Sigmoid colon (tissue), 6 donors: ENCODE measurements at regions not wholly inside any gene's neighbourhood (a gene's known extent, or its start where the extent isn't known, plus 50 kb on each side); places are given as distances from the start of the nearest gene placed in this dataset.
A peak's percentile ranks its signal among the peaks of the same experiment; 100 is the strongest.

ENCODE experiments used
- DNase-seq: peaks from one replicate; pipeline ENCODE4 v3.0.0-alpha.2; 2019
- H3K27ac ChIP-seq, 4 donors: fragments of 200-600 bp; sonication (generic); one replicate each; pipeline ENCODE4 v1.5.1; 2016 to 2019; ENCODE audit warnings: mild to moderate bottlenecking in 1 of 4
- H3K27me3 ChIP-seq, 3 donors: fragments of 200-600 bp; sonication (generic); one replicate each; pipeline ENCODE4 v1.5.1; 2019; ENCODE audit warnings: mild to moderate bottlenecking in 1 of 3
- H3K36me3 ChIP-seq, 4 donors: fragments of 200-600 bp; sonication (generic); one replicate each; pipeline ENCODE4 v1.5.1; 2016 to 2019
- H3K4me1 ChIP-seq, 4 donors: fragments of 200-600 bp; sonication (generic); one replicate each; pipeline ENCODE4 v1.5.1; 2017 to 2019
- H3K4me3 ChIP-seq, 4 donors: fragments of 200-600 bp; sonication (generic); one replicate each; pipeline ENCODE4 v1.5.1; 2017 to 2019; ENCODE audit warnings: mild to moderate bottlenecking in 2 of 4, moderate library complexity in 1 of 4
- H3K9me3 ChIP-seq, 4 donors: fragments of 200-600 bp in 3 of 4; sonication (generic) in 3 of 4; one replicate each; pipeline versions ENCODE4 v1.5.1 to v1.6.1; 2013 to 2019
- CTCF ChIP-seq, 4 experiments: fragments of 450-650 bp in 3 of 4; fragments of 200-600 bp in 1 of 4; IDR thresholded peaks; one replicate each; pipeline ENCODE4 v1.5.1; 2016 to 2019; ENCODE audit warnings: antibody characterized with exemption in 4 of 4, mild to moderate bottlenecking in 3 of 4, moderate library complexity in 2 of 4
- EP300 ChIP-seq, 4 donors: sonication (generic); formaldehyde crosslinking; IDR thresholded peaks; one replicate each; pipeline ENCODE4 v1.6.1; 2017; ENCODE audit warnings: antibody characterized with exemption in 4 of 4
- POLR2A ChIP-seq, 2 donors: fragments of 450-650 bp; IDR thresholded peaks; one replicate each; pipeline ENCODE4 v1.6.1; 2016; ENCODE audit warnings: antibody characterized with exemption in 2 of 2, mild to moderate bottlenecking in 2 of 2, moderate library complexity in 2 of 2
- POLR2AphosphoS5 ChIP-seq, 4 donors: sonication (generic); formaldehyde crosslinking; IDR thresholded peaks; one replicate each; pipeline ENCODE4 v1.6.1; 2017; ENCODE audit warnings: antibody characterized with exemption in 4 of 4
- WGBS, 2 donors: extraction: QIAGEN DNeasy Blood & Tissue Kit; methylation state at CpG; one replicate each; pipeline ENCODE4 v1.1.7; 2013; 5-methylcytosine and 5-hydroxymethylcytosine counted together
- intact Hi-C: fragments of 100-400 bp; cut with DNase I; formaldehyde crosslinking; loops from one replicate; pipeline ENCODE4 v1.15.1; 2023
- donor health status: healthy with polysubstance abuse.
- donor health status: healthy.

GRCh38 chr5:42360616-42361314 is 62.5 kb upstream of the GHR start:
- 37 to 51% methylated on average over 3 of the region's 3 CpGs for WGBS, 2 donors
- intact Hi-C loops, result no loop called here
- no peaks in the 10 kb centered on the region for H3K27me3 ChIP-seq
- no peaks in the 10 kb centered on the region for H3K36me3 ChIP-seq
- no peak overlapping the region for H3K4me3 ChIP-seq
- peaks cover 0 to 11% (median 2%) of the 10 kb centered on the region in 4 donors for H3K4me1 ChIP-seq
- no peaks in the 10 kb centered on the region for H3K9me3 ChIP-seq
- no peak for DNase-seq
- TF ChIP-seq POLR2AphosphoS5 (IDR thresholded peaks at IDR 0.05), result no peak
- no peak for TF ChIP-seq POLR2A (IDR thresholded peaks at IDR 0.05)
- no peak for TF ChIP-seq CTCF (IDR thresholded peaks at IDR 0.05)
- peak overlapping the region in 1 of 4 donors; percentile 19 for H3K27ac ChIP-seq

- no peak overlapping the region for H3K4me3 ChIP-seq
- 67 to 79% methylated on average over 3 of the region's 3 CpGs for WGBS, 2 donors
- intact Hi-C loops, result no loop called here
- H3K27me3 ChIP-seq, result no peaks in the 10 kb centered on the region
- H3K4me1 ChIP-seq, result peaks cover 0 to 11% (median 2%) of the 10 kb centered on the region in 4 donors
- no peaks in the 10 kb centered on the region for H3K9me3 ChIP-seq
- no peak for DNase-seq
- TF ChIP-seq POLR2A (IDR thresholded peaks at IDR 0.05), result no peak
- TF ChIP-seq CTCF (IDR thresholded peaks at IDR 0.05), result no peak
- TF ChIP-seq POLR2AphosphoS5 (IDR thresholded peaks at IDR 0.05), result no peak
- TF ChIP-seq EP300 (IDR thresholded peaks at IDR 0.05), result no peak
- H3K36me3 ChIP-seq, result no peaks in the 10 kb centered on the region
- no peak overlapping the region for H3K27ac ChIP-seq
Observed at GRCh38 chr5:42361315-42361688, 61.9 kb upstream of the GHR start.

GRCh38 chr5:42366051-42366450 is 57.2 kb upstream of the GHR start:
- intact Hi-C loops, result no loop called here
- Histone ChIP-seq H3K4me3 (no peak overlapping the region), H3K36me3 (no peaks in the 10 kb centered on the region), H3K4me1 (no peaks in the 10 kb centered on the region), H3K27me3 (no peaks in the 10 kb centered on the region), H3K27ac (no peak overlapping the region), H3K9me3 (no peaks in the 10 kb centered on the region)
- TF ChIP-seq CTCF (IDR thresholded peaks at IDR 0.05) (no peak), POLR2A (IDR thresholded peaks at IDR 0.05) (no peak), EP300 (IDR thresholded peaks at IDR 0.05) (no peak), POLR2AphosphoS5 (IDR thresholded peaks at IDR 0.05) (no peak)
- WGBS, 2 donors, result 80 to 88% methylated on average over 2 of the region's 2 CpGs
- DNase-seq, result no peak
